Lung (tissue), 11 donors: ENCODE measurements at regions not wholly inside any gene's neighbourhood (a gene's known extent, or its start where the extent isn't known, plus 50 kb on each side); places are given as distances from the start of the nearest gene placed in this dataset.

Source experiments
- ATAC-seq: fragments of 200-7000 bp; cut with Tn5 transposase; one replicate; pipeline ENCODE4 v1.9.1; 2020; ENCODE audit warnings: moderate number of reproducible peaks; ENCODE audit not compliant: insufficient read depth, low FRiP score
- DNase-seq, 3 donors: peaks; one replicate each; pipeline ENCODE4 v3.0.0-alpha.2; 2013 to 2017
- H3K27ac ChIP-seq, 2 donors: one replicate each; pipeline ENCODE4 v1.5.1; 2013; ENCODE audit warnings: mild to moderate bottlenecking in 2 of 2, moderate library complexity in 2 of 2, control low read depth in 1 of 2, inconsistent platforms in 1 of 2, low read depth in 1 of 2, low read length in 1 of 2
- H3K27me3 ChIP-seq, 3 donors: one replicate each; pipeline ENCODE4 v1.5.1; 2013; ENCODE audit warnings: low read length in 2 of 3; ENCODE audit not compliant: control insufficient read depth in 3 of 3, insufficient read depth in 3 of 3
- H3K36me3 ChIP-seq, 4 donors: one replicate each; pipeline ENCODE4 v1.5.1; 2013; ENCODE audit warnings: low read length in 4 of 4, mild to moderate bottlenecking in 1 of 4, moderate library complexity in 1 of 4; ENCODE audit not compliant: control insufficient read depth in 4 of 4, insufficient read depth in 4 of 4
- H3K4me1 ChIP-seq, 5 donors: one replicate each; pipeline ENCODE4 v1.5.1; 2013; ENCODE audit warnings: low read length in 5 of 5, mild to moderate bottlenecking in 2 of 5, moderate library complexity in 1 of 5; ENCODE audit not compliant: control insufficient read depth in 5 of 5, insufficient read depth in 5 of 5
- H3K4me3 ChIP-seq: one replicate; pipeline ENCODE4 v1.5.1; 2013; ENCODE audit warnings: mild to moderate bottlenecking, control low read depth, moderate library complexity
- H3K9ac ChIP-seq, 2 donors: one replicate each; pipeline ENCODE4 v1.5.1; 2013; ENCODE audit warnings: low read length in 2 of 2, control low read depth in 1 of 2; ENCODE audit not compliant: insufficient read depth in 1 of 2
- H3K9me3 ChIP-seq, 4 donors: one replicate each; pipeline ENCODE4 v1.5.1; 2013; ENCODE audit warnings: low read length in 3 of 4, mild to moderate bottlenecking in 1 of 4, moderate library complexity in 1 of 4; ENCODE audit not compliant: control insufficient read depth in 4 of 4, insufficient read depth in 3 of 4
- whole genome bisulfite sequencing, 2 donors: extraction: QIAGEN DNeasy Blood & Tissue Kit; methylation state at CpG; one replicate each; pipeline ENCODE4 v1.1.7; 2013; 5-methylcytosine and 5-hydroxymethylcytosine counted together
- TF ChIP-seq, protein P1 (sequence below): IDR thresholded peaks from 2 replicates; pipeline ENCODE4 v1.5.1; 2012; ENCODE audit warnings: mild to moderate bottlenecking; ENCODE audit errors: control extremely low read depth, extremely low read depth
- donor health status: control.
- donor health status: control.
- donor health status: Bipolar disorder and iron deficiency.
- donor health status: healthy.
- donor health status: DM: yes; HTN: yes; CAD: no.

DNA sequence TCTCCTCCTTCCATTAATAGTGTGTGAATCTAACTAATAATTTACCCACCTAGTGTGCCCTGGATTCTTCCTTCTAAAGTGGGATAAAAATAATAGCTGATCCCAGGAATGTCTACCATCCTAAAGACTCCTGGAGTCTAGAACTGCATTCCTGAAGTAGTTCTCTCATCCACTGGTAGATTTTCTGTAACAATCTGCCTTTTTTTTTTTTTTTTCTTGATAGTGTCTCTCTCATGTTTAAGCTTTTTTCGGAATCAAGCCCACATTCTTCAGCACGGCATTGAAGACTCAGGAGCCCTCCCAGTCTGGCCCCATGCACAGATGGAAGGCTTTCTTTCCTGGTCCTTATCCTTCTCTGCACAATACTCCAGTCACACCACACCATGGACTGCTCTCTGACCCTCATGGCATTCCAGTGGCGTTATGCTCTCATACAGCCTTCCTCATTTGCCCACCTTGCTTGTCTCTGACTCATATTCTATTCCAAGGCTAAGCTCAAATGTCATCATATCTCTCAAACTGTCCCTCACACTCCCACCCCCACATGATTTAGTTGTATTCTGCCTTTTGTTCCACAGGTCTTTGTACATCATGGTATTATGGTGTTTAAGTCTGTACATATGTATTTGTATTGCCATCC is 68.7 kb upstream of the FRY start:
- no peaks in the 10 kb centered on the region for H3K36me3 ChIP-seq
- peaks cover 0 to 2% (median 0%) of the 10 kb centered on the region in 4 donors for H3K9me3 ChIP-seq
- H3K4me3 ChIP-seq, result no peak overlapping the region
- no peak for ATAC-seq
- 88 to 90% methylated on average over 3 of the region's 3 CpGs for WGBS, 2 donors
- peaks cover 0 to 20% (median 4%) of the 10 kb centered on the region in 5 donors for H3K4me1 ChIP-seq
- TF ChIP-seq, protein P1, sequence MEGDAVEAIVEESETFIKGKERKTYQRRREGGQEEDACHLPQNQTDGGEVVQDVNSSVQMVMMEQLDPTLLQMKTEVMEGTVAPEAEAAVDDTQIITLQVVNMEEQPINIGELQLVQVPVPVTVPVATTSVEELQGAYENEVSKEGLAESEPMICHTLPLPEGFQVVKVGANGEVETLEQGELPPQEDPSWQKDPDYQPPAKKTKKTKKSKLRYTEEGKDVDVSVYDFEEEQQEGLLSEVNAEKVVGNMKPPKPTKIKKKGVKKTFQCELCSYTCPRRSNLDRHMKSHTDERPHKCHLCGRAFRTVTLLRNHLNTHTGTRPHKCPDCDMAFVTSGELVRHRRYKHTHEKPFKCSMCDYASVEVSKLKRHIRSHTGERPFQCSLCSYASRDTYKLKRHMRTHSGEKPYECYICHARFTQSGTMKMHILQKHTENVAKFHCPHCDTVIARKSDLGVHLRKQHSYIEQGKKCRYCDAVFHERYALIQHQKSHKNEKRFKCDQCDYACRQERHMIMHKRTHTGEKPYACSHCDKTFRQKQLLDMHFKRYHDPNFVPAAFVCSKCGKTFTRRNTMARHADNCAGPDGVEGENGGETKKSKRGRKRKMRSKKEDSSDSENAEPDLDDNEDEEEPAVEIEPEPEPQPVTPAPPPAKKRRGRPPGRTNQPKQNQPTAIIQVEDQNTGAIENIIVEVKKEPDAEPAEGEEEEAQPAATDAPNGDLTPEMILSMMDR, result no peak
- DNase-seq, result no peak
- peak overlapping the region in 1 of 2 donors; percentile 45 for H3K27ac ChIP-seq
- no peaks in the 10 kb centered on the region for H3K27me3 ChIP-seq
- no peak overlapping the region for H3K9ac ChIP-seq

DNA sequence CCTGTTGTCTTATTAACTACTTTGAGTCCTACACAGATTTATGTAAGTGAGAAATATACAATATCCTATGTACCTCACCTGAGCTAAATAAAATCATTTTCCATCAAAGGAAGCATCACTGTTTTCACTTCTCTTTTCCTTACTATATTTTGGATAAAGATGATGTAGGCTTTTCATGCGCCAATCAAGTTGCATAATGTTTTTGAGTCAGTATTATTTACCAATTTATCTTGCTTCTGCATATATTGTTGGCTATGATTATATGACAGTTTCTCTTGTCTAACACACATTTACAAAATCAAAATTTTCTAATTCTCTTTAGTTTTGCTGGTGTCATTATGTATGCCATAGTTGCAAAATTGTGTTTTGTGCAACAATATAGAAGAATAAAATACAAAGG is 67.9 kb upstream of the FRY start:
- DNase-seq (no peak), ATAC-seq (no peak)
- Histone ChIP-seq H3K36me3 (no peaks in the 10 kb centered on the region), H3K4me3 (no peak overlapping the region), H3K9ac (no peak overlapping the region), H3K27ac (no peak overlapping the region), H3K4me1 (peaks cover 0 to 27% (median 4%) of the 10 kb centered on the region in 5 donors), H3K27me3 (no peaks in the 10 kb centered on the region), H3K9me3 (peaks cover 0 to 2% (median 0%) of the 10 kb centered on the region in 4 donors)
- TF ChIP-seq, protein P1, result no peak
- WGBS, 2 donors, result 76 to 90% methylated on average over 1 of the region's 1 CpG

DNA sequence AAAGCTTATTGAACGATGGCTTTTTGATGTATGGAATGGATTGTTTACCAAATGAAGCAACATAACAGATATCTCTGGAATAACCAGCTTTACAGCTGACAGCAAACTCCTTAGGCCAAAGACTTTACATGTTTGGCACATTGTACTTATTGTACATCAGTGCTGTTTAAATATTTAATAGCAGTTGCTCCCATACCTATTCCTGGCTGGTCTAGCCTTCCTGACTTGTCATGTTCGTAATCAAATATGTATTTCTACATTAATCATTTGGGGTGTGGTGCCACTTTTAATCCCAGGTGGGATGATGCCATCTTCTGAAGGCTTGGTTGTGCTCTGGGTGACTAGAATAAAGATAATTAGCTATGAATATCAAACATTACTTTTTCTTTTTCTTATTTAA is 67.4 kb upstream of the FRY start:
- Histone ChIP-seq H3K4me1 (peaks cover 0 to 28% (median 4%) of the 10 kb centered on the region in 5 donors), H3K36me3 (no peaks in the 10 kb centered on the region), H3K27ac (no peak overlapping the region), H3K9me3 (peaks cover 0 to 2% (median 0%) of the 10 kb centered on the region in 4 donors), H3K27me3 (no peaks in the 10 kb centered on the region), H3K9ac (no peak overlapping the region), H3K4me3 (no peak overlapping the region)
- ATAC-seq (no peak), DNase-seq (no peak)
- 81 to 88% methylated on average over 2 of the region's 2 CpGs for WGBS, 2 donors
- TF ChIP-seq, protein P1, result no peak
